PFSK-1 (cell line): ENCODE measurements at regions not wholly inside any gene's neighbourhood (a gene's known extent, or its start where the extent isn't known, plus 50 kb on each side); places are given as distances from the start of the nearest gene placed in this dataset.

Experiments used
- FOXP2 ChIP-seq: optimal IDR thresholded peaks from 2 replicates; pipeline ENCODE3; 2011; ENCODE audit warnings: borderline replicate concordance, control low read depth, inconsistent platforms; ENCODE audit not compliant: insufficient read depth; ENCODE audit errors: extremely low read length, extremely low read depth
- POLR2AphosphoS5 ChIP-seq: IDR thresholded peaks from 2 replicates; pipeline ENCODE4 v1.6.1; 2012; ENCODE audit warnings: low read depth, mild to moderate bottlenecking, control low read depth, low read length, moderate library complexity
- SIN3A ChIP-seq: IDR thresholded peaks from 2 replicates; pipeline ENCODE4 v1.6.1; 2012; ENCODE audit warnings: mild to moderate bottlenecking, low read length, moderate library complexity, borderline replicate concordance; ENCODE audit not compliant: insufficient read depth
- TAF1 ChIP-seq: IDR thresholded peaks from 2 replicates; pipeline ENCODE4 v1.6.1; 2012; ENCODE audit warnings: low read length, control low read depth, borderline replicate concordance; ENCODE audit not compliant: insufficient read depth
- TF ChIP-seq, protein P1 (sequence below), 2 experiments: IDR thresholded peaks; 2 replicates each; pipeline versions ENCODE4 v1.6.1 to v1.8.0; 2011 to 2012; ENCODE audit warnings: low read depth in 2 of 2, low read length in 2 of 2, control low read depth in 1 of 2, inconsistent platforms in 1 of 2, mild to moderate bottlenecking in 1 of 2, moderate library complexity in 1 of 2; ENCODE audit not compliant: insufficient read depth in 1 of 2

DNA sequence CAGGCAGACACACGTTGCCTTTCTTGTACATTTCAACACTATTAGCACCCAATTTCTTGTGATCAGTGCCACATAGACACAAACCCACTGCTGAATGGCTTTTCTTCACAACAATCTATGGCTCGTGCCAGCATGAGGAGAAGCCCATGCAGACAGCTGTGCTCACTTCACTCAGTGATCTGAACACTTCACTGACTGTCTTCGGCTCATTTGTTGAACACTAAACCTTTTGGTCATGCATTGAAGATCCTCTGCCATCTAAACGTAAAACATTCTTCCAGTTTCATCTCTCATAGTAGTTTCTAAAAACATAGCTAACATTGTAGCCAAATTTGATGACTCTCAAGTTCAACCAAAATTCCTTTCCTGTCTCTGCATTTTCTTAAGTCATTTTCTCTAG, 331.0 kb upstream of the ZP4 start:
- TF ChIP-seq SIN3A (no peak), TAF1 (no peak), POLR2AphosphoS5 (no peak), FOXP2 (no peak)
- TF ChIP-seq, protein P1, sequence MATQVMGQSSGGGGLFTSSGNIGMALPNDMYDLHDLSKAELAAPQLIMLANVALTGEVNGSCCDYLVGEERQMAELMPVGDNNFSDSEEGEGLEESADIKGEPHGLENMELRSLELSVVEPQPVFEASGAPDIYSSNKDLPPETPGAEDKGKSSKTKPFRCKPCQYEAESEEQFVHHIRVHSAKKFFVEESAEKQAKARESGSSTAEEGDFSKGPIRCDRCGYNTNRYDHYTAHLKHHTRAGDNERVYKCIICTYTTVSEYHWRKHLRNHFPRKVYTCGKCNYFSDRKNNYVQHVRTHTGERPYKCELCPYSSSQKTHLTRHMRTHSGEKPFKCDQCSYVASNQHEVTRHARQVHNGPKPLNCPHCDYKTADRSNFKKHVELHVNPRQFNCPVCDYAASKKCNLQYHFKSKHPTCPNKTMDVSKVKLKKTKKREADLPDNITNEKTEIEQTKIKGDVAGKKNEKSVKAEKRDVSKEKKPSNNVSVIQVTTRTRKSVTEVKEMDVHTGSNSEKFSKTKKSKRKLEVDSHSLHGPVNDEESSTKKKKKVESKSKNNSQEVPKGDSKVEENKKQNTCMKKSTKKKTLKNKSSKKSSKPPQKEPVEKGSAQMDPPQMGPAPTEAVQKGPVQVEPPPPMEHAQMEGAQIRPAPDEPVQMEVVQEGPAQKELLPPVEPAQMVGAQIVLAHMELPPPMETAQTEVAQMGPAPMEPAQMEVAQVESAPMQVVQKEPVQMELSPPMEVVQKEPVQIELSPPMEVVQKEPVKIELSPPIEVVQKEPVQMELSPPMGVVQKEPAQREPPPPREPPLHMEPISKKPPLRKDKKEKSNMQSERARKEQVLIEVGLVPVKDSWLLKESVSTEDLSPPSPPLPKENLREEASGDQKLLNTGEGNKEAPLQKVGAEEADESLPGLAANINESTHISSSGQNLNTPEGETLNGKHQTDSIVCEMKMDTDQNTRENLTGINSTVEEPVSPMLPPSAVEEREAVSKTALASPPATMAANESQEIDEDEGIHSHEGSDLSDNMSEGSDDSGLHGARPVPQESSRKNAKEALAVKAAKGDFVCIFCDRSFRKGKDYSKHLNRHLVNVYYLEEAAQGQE (IDR thresholded peaks at IDR 0.05; ENCODE audit: insufficient read depth in 1 of 2, low read depth in 2 of 2, low read length in 2 of 2): no peak
